ENCODE measurements at regions not wholly inside any gene's neighbourhood (a gene's known extent, or its start where the extent isn't known, plus 50 kb on each side); places are given as distances from the start of the nearest gene placed in this dataset.
"Not testable (repeated sequence)": the region's sequence is repeated elsewhere in the genome, so short reads cannot be mapped to it uniquely, and the experiment has no call there.

GRCh38 chr7:13794581-13794980, 194.9 kb downstream of the ETV1 start:
- DNase-seq (ENCODE audit: low spot score), result no peak

GRCh38 chr7:13797545-13797944, 191.9 kb downstream of the ETV1 start:
- DNase-seq (ENCODE audit: low spot score), result no peak

- DNase-seq (ENCODE audit: low spot score), result peak; percentile 86
These were observed 188.6 kb downstream of the ETV1 start for GRCh38 chr7:13800694-13801448.

DNA sequence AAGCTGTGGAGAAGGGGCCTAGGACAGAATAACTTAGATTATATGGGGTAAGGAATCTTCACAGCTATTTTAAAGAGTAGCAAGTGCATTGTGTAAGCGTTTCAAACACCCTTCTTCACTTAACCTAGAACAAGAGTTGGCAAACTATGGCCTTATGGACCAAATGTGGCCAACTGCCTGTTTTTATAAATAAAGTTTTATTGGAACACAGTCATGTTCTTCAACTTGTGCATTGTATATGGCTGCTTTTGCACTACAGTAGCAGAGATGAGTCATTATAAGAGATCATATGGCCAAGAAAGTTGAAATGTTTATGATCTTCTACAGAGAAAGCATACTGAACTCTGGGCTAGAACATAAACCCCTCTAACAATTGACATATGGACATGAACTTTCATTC, 187.8 kb downstream of the ETV1 start:
- no peak for DNase-seq (ENCODE audit: low spot score)

GRCh38 chr7:13802651-13803050, 186.8 kb downstream of the ETV1 start:
- DNase-seq (ENCODE audit: low spot score), result no peak

GRCh38 chr7:13803134-13803533, 186.3 kb downstream of the ETV1 start:
- DNase-seq (ENCODE audit: low spot score), result no peak

DNA sequence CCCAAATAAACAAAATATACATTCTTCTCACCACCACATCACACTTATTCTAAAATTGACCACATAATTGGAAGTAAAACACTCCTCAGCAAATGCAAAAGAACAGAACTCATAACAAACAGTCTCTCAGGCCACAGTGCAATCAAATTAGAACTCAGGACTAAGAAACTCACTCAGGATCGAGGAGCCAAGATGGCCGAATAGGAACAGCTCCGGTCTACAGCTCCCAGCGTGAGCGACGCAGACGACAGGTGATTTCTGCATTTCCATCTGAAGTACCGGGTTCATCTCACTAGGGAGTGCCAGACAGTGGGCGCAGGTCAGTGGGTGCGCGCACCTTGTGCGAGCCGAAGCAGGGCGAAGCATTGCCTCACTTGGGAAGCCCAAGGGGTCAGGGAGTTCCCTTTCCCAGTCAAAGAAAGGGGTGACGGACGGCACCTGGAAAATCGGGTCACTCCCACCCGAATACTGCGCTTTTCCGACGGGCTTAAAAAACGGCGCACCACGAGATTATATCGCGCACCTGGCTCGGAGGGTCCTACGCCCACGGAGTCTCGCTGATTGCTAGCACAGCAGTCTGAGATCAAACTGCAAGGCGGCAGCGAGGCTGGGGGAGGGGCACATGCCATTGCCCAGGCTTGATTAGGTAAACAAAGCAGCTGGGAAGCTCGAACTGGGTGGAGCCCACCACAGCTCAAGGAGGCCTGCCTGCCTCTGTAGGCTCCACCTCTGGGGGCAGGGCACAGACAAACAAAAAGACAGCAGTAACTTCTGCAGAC, 183.2 kb downstream of the ETV1 start:
- not testable (repeated sequence) for DNase-seq (ENCODE audit: low spot score)

GRCh38 chr7:13817230-13817629, 172.2 kb downstream of the ETV1 start:
- not testable (repeated sequence) for DNase-seq (ENCODE audit: low spot score)

DNA sequence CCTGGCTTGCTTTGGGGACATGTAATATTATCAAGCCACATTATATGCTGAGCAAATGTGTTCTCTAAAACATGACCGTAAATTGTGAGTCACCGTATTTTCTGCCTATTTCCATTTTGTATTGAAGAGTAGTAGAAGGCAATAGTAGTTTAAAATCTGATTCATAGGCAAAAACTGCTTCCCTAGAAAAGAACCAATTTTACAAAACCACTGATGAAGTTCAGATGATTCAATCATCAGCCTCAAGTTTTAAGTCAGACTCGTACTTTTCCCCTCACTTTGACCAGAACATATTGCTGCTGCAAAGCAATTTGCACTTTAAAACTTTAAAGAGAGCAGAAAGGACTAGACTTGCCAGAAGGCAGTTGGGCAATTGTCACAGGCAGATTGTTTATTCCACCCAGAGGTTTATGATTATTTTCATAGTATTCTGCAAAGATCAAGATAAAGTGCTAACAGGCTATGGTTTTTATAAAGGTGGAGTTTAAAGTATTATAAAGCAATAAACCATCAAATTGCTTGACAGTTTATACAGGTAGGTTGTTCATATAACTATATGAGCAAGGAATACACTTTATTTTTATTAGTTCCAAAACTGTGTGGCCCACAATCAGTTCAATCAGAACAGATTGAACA, 168.2 kb downstream of the ETV1 start:
- DNase-seq (ENCODE audit: low spot score), result no peak

DNA sequence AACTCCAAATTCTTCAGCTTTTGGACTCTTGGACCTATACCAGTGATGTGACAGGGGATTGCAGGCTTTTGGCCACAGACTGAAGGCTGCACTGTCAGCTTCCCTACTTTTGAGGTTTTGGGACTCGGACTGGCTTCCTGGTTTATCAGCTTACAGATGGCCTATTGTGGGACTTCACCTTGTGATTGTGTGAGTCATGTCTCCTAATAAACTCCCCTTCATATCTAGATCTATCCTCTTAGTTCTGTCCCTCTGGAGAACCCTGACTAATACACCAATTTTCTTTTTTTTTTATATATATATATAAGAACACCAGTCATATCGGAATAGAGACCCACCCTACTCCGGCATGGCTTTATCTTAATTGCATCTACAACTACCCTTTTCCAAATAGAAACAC, 166.8 kb downstream of the ETV1 start:
- no peak for DNase-seq (ENCODE audit: low spot score)

DNA sequence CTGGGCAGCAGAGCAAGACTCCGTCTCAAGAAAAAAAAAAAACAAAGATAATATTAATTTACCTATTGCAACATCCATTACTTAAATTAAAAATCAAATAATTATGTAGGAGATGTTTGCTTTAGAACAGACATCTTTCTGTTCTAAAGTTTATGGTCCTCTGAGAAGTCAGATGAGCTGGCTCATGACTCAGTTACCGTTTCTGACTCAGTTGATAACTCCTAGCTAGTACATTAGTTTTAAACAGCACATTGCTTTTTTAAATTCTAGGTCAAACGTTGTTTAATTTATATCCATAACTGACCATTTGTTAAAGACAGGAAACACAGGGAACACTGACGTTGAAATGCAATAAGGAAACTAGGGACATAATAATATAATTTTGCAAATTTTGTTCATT, 162.7 kb downstream of the ETV1 start:
- DNase-seq (ENCODE audit: low spot score), result peak; percentile 32

DNA sequence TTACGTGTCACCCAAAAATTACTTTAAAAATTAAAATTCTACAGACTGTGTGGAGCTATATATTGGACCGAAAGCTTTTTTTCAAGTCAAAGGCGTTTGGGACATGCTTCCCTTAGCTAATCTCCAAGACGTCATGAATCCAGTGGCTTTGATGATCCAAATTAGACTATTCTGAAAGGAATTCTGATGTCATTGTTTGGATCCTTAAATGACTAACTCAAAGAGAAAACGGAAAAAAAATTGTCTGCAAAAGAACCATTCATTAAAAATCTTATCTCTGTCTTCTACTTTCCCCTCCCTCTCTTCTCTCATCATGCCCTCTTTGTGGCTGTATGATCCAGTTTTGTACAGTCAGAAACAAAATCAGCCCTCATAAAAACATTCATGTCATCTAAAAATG, 161.8 kb downstream of the ETV1 start:
- DNase-seq (ENCODE audit: low spot score), result no peak

DNA sequence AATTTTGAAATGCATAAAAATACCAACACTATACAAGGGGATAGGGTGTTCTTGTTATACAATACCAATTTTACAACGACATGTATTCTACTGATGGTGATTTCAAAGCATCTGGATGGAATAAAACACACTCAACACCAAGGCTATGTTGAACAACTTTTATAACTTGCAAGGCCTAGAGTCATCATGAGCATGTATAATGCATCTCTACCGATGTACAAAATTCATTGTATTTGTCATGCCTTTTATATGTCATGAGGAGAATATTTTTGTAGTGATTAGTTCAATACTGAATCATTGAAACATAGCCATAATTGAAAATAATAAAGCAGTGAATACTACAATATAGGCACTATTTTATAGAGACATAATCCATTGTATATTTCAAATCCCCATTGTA, 160.2 kb downstream of the ETV1 start:
- DNase-seq (ENCODE audit: low spot score), result peak; percentile 13

- DNase-seq (ENCODE audit: low spot score), result no peak
These were observed 159.3 kb downstream of the ETV1 start for GRCh38 chr7:13829914-13830900.

DNA sequence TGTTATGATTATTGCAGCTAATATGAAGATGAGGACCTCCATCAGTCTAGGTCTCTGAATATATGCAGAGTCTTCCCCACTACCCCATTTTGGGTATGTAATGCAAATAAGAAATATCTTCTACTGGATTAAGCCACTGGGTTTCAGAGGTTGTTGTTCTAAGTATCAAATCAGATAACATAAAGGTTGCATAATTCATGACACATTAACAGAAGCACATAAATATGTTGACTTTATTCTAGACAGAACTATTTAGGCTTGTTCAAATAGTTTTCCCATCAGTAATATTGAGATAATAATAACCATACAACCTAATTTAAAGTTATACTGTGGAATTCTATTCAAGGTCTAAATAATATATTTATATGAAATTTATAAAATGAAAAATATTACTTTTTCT, 157.1 kb downstream of the ETV1 start:
- no peak for DNase-seq (ENCODE audit: low spot score)

GRCh38 chr7:13834328-13834761, 155.1 kb downstream of the ETV1 start:
- DNase-seq (ENCODE audit: low spot score), result no peak

DNA sequence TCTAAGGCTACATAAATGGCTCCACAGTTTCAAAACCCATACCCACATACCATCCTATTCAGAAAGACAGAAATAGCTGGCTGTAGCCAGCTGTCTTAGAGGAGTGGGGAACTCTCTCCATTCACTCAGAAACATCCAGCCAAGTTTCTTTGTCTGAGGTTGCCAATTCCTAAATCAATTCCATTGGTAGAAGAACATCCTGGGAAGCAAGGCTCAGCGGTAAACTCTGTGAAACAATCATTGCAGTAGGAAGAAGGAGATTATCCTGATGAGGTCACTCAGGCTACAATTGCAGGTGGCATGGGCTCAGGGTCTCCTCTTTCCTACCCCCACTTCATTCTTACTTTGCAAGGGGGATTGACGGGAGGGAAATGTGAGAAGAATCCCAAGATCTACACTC, 154.0 kb downstream of the ETV1 start:
- no peak for DNase-seq (ENCODE audit: low spot score)

DNA sequence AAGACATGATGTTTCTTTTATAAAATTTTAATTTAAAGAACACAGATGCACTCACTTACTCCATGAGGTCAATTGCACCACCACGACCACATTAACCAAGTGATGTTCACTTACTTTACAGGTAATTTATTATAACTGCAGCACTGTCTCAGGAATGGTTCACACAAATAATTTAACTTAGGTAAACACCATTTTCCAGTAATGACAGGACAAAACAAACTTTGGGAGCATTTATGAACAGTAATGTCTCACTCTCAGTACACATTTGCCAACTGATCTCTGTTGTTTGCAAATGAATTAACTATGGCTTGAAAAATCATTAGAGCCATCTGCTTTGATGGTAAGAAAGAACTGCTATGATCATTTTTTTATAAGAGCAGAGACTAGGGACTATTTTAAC, 150.4 kb downstream of the ETV1 start:
- no peak for DNase-seq (ENCODE audit: low spot score)
